ENCODE measurements at regions not wholly inside any gene's neighbourhood (a gene's known extent, or its start where the extent isn't known, plus 50 kb on each side); places are given as distances from the start of the nearest gene placed in this dataset.

DNA sequence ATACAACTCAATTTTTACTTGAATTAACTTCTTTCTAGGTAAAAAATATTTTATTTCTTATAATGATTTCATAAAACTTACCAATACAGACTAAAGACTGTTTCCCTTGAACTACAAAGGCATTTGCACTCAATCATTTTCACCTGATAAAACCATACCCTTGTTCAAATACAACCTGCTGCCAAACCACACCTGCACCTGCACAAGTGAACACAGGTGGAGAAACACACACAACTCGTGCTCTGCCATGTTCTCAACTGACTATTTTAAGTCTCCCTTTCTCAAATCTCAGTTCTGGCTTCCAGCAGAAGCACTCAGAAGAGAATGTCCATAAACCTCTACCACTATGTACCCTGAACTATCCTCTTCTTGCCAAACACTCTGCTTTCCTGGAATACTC, 1892.1 kb downstream of the MAT2B start:
- intact Hi-C loops (cut with micrococcal nuclease): no loop called here
- Mint-ChIP-seq H3K9me3 (peaks cover 0 to 15% (median 4%) of the 10 kb centered on the region in 7 donors), H3K36me3 (peaks cover 0 to 5% of the 10 kb centered on the region in 2 donors), H3K27me3 (ENCODE audit: low read depth in 3 of 3) (no peaks in the 10 kb centered on the region), H3K4me3 (no peak overlapping the region), H3K4me1 (peaks cover 14% of the 10 kb centered on the region), H3K27ac (no peak overlapping the region)
- 90% methylated on average over 1 of the region's 1 CpG for WGBS (ENCODE audit: insufficient coverage)
- no peak overlapping the region for H3K27ac ChIP-seq (ENCODE audit: low read depth in 1 of 2, low read length in 2 of 2)
- peaks cover 0 to 3% of the 10 kb centered on the region in 2 donors for H3K9me3 ChIP-seq (replicated peaks in 1 of 2; ENCODE audit: control insufficient read depth in 1 of 2, insufficient read depth in 1 of 2, low read length in 2 of 2)
- peaks cover 17% of the 10 kb centered on the region in 2 donors for H3K4me1 ChIP-seq (ENCODE audit: control insufficient read depth in 1 of 2, insufficient read depth in 2 of 2, low read length in 2 of 2)
- TF ChIP-seq, protein P1, sequence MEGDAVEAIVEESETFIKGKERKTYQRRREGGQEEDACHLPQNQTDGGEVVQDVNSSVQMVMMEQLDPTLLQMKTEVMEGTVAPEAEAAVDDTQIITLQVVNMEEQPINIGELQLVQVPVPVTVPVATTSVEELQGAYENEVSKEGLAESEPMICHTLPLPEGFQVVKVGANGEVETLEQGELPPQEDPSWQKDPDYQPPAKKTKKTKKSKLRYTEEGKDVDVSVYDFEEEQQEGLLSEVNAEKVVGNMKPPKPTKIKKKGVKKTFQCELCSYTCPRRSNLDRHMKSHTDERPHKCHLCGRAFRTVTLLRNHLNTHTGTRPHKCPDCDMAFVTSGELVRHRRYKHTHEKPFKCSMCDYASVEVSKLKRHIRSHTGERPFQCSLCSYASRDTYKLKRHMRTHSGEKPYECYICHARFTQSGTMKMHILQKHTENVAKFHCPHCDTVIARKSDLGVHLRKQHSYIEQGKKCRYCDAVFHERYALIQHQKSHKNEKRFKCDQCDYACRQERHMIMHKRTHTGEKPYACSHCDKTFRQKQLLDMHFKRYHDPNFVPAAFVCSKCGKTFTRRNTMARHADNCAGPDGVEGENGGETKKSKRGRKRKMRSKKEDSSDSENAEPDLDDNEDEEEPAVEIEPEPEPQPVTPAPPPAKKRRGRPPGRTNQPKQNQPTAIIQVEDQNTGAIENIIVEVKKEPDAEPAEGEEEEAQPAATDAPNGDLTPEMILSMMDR (IDR thresholded peaks at IDR 0.05): no peak
- H3K4me3 ChIP-seq (replicated peaks in 1 of 3; ENCODE audit: low read depth in 2 of 3, low read length in 3 of 3): no peak overlapping the region
- H3K4me2 ChIP-seq (replicated peaks; ENCODE audit: extremely low read depth, low read length, poor library complexity, severe bottlenecking): no peak overlapping the region
- no peaks in the 10 kb centered on the region for H3K79me2 ChIP-seq (ENCODE audit: insufficient read depth, low read length)
- no peaks in the 10 kb centered on the region for H3K36me3 ChIP-seq (replicated peaks in 1 of 2; ENCODE audit: control insufficient read depth in 1 of 2, insufficient read depth in 2 of 2, low read length in 2 of 2)
- no peaks in the 10 kb centered on the region for H4K20me1 ChIP-seq (ENCODE audit: insufficient read depth, low read length)
- no peak overlapping the region for H2AFZ ChIP-seq (ENCODE audit: insufficient read depth, low read depth, low read length, poor library complexity, severe bottlenecking)
- H3K9ac ChIP-seq (ENCODE audit: insufficient read depth, low read length, poor library complexity, severe bottlenecking): no peak overlapping the region
- H3K27me3 ChIP-seq (ENCODE audit: control insufficient read depth in 2 of 2, insufficient read depth in 2 of 2, low read length in 2 of 2): no peaks in the 10 kb centered on the region
- DNase-seq: no peak

GRCh38 chr5:165400086-165400485, 1894.7 kb downstream of the MAT2B start:
- intact Hi-C loops (cut with micrococcal nuclease): no loop called here
- peaks cover 3 to 11% (median 7%) of the 10 kb centered on the region in 7 donors for H3K9me3 Mint-ChIP-seq
- H3K27ac Mint-ChIP-seq: no peak overlapping the region
- H3K4me2 ChIP-seq (replicated peaks; ENCODE audit: extremely low read depth, low read length, poor library complexity, severe bottlenecking): no peak overlapping the region
- peaks cover 0 to 3% of the 10 kb centered on the region in 2 donors for H3K4me1 ChIP-seq (ENCODE audit: control insufficient read depth in 1 of 2, insufficient read depth in 2 of 2, low read length in 2 of 2)
- no peaks in the 10 kb centered on the region for H4K20me1 ChIP-seq (ENCODE audit: insufficient read depth, low read length)
- no peak overlapping the region for H3K4me3 ChIP-seq (replicated peaks in 1 of 3; ENCODE audit: low read depth in 2 of 3, low read length in 3 of 3)
- peaks cover 0 to 6% of the 10 kb centered on the region in 2 donors for H3K9me3 ChIP-seq (replicated peaks in 1 of 2; ENCODE audit: control insufficient read depth in 1 of 2, insufficient read depth in 1 of 2, low read length in 2 of 2)
- TF ChIP-seq, protein P1 (IDR thresholded peaks at IDR 0.05): no peak
- no peak for DNase-seq
- H3K79me2 ChIP-seq (ENCODE audit: insufficient read depth, low read length): no peaks in the 10 kb centered on the region
- H3K4me3 Mint-ChIP-seq: no peak overlapping the region
- no peaks in the 10 kb centered on the region for H3K27me3 ChIP-seq (ENCODE audit: control insufficient read depth in 2 of 2, insufficient read depth in 2 of 2, low read length in 2 of 2)
- no peaks in the 10 kb centered on the region for H3K36me3 Mint-ChIP-seq
- H3K27me3 Mint-ChIP-seq (ENCODE audit: low read depth in 3 of 3): no peaks in the 10 kb centered on the region
- H3K27ac ChIP-seq (ENCODE audit: low read depth in 1 of 2, low read length in 2 of 2): no peak overlapping the region
- H3K4me1 Mint-ChIP-seq: peaks cover 4% of the 10 kb centered on the region
- H3K36me3 ChIP-seq (replicated peaks in 1 of 2; ENCODE audit: control insufficient read depth in 1 of 2, insufficient read depth in 2 of 2, low read length in 2 of 2): no peaks in the 10 kb centered on the region
- no peak overlapping the region for H2AFZ ChIP-seq (ENCODE audit: insufficient read depth, low read depth, low read length, poor library complexity, severe bottlenecking)
- H3K9ac ChIP-seq (ENCODE audit: insufficient read depth, low read length, poor library complexity, severe bottlenecking): no peak overlapping the region

All from CD14-positive monocyte (primary cell).